K562 (cell line): ENCODE measurements at regions not wholly inside any gene's neighbourhood (a gene's known extent, or its start where the extent isn't known, plus 50 kb on each side); places are given as distances from the start of the nearest gene placed in this dataset.

Experiments
- ATAC-seq: fragments of 200-7000 bp; cut with Tn5 transposase; 3 replicates; pipeline ENCODE4 v1.9.1; 2020; ENCODE audit warnings: moderate library complexity
- BruUV-seq: library from RNA; stranded (reverse); fragments of 400-500 nt; replicated peaks from 2 replicates; lab custom pipeline; 2021; lab: Mats Ljungman, UMichigan
- CTCF ChIA-PET: fragments of 300-600 bp; formaldehyde crosslinking; extraction: SDS; loops from one replicate; lab custom pipeline; 2021; ENCODE audit warnings: low intra/inter-chr PET ratio; lab: Yijun Ruan, JAX
- POLR2A ChIA-PET: fragments of 300-600, 350-650 bp; sonication (Branson Sonifier 250); formaldehyde crosslinking; extraction: SDS; loops from one replicate; lab custom pipeline; 2021; ENCODE audit warnings: antibody characterized with exemption, inconsistent platforms; lab: Yijun Ruan, JAX
- DNase-seq, 4 experiments: peaks; one replicate each; pipeline versions ENCODE4 v3.0.0 to v3.0.0-alpha.2; 2011 to 2018; ENCODE audit warnings: low spot score in 3 of 4, mixed read lengths in 3 of 4; ENCODE audit errors: extremely low read depth in 1 of 4
- FAIRE-seq: peaks from 2 replicates; lab custom pipeline; 2011; peaks lifted over from hg19 to GRCh38; lab: Jason Lieb, UNC
- H2AFZ ChIP-seq: 2 replicates; pipeline ENCODE4 v1.6.0; 2011; ENCODE audit warnings: low read depth, low read length, control low read depth, inconsistent platforms
- H3K27ac ChIP-seq: fragments of 200-600 bp; 3 replicates; pipeline ENCODE4 v1.8.0; 2011; ENCODE audit warnings: low read depth, mild to moderate bottlenecking, control low read depth, inconsistent platforms, low read length, moderate library complexity, mixed read lengths; ENCODE audit errors: extremely low read depth
- H3K27me3 ChIP-seq, 2 experiments: fragments of 300-600 bp in 1 of 2; 2 replicates in 1 of 2; 3 replicates in 1 of 2; pipeline versions ENCODE4 v1.6.0 to v1.8.0; 2011; ENCODE audit warnings: inconsistent platforms in 2 of 2, low read length in 2 of 2, mild to moderate bottlenecking in 1 of 2, mixed read lengths in 1 of 2, moderate library complexity in 1 of 2; ENCODE audit not compliant: control insufficient read depth in 2 of 2, insufficient read depth in 2 of 2
- H3K36me3 ChIP-seq: fragments of 300-600 bp; 3 replicates; pipeline ENCODE4 v1.8.0; 2011; ENCODE audit warnings: mild to moderate bottlenecking, low read length, inconsistent platforms; ENCODE audit not compliant: control insufficient read depth, insufficient read depth
- H3K4me1 ChIP-seq, 2 experiments: fragments of 200-600 bp in 1 of 2; replicated peaks in 1 of 2; 2 replicates in 1 of 2; 3 replicates in 1 of 2; pipeline versions ENCODE4 v1.5.1 to v1.8.0; 2011; ENCODE audit warnings: inconsistent platforms in 2 of 2, low read length in 2 of 2, mild to moderate bottlenecking in 1 of 2, mixed read lengths in 1 of 2, moderate library complexity in 1 of 2; ENCODE audit not compliant: control insufficient read depth in 2 of 2, insufficient read depth in 2 of 2
- H3K4me2 ChIP-seq: 2 replicates; pipeline ENCODE4 v1.6.1; 2011; ENCODE audit warnings: low read length, control low read depth, inconsistent platforms, mixed read lengths; ENCODE audit not compliant: insufficient read depth
- H3K4me3 ChIP-seq: fragments of 200-600 bp; sonication (generic), shearing (Covaris generic); 2 replicates; pipeline ENCODE4 v1.5.1; 2016; ENCODE audit warnings: control low read depth, inconsistent platforms
- H3K79me2 ChIP-seq: fragments of 200-600 bp; 3 replicates; pipeline ENCODE4 v1.8.0; 2011; ENCODE audit warnings: low read length, inconsistent platforms; ENCODE audit not compliant: control insufficient read depth, insufficient read depth
- H3K9ac ChIP-seq, 2 experiments: 2 replicates each; pipeline versions ENCODE4 v1.6.0 to v1.6.1; 2011; ENCODE audit warnings: low read depth in 2 of 2, low read length in 2 of 2, control low read depth in 1 of 2, inconsistent platforms in 1 of 2, mild to moderate bottlenecking in 1 of 2, mixed read lengths in 1 of 2; ENCODE audit not compliant: insufficient read depth in 1 of 2
- H3K9me1 ChIP-seq: one replicate; pipeline ENCODE4 v1.6.0; 2011; ENCODE audit warnings: inconsistent platforms, mild to moderate bottlenecking, low read length, moderate library complexity; ENCODE audit not compliant: control insufficient read depth, insufficient read depth
- H3K9me3 ChIP-seq: replicated peaks from 2 replicates; pipeline ENCODE4 v1.5.1; 2011; ENCODE audit warnings: low read depth, low read length, inconsistent platforms; ENCODE audit not compliant: control insufficient read depth, insufficient read depth
- H4K20me1 ChIP-seq: replicated peaks from 2 replicates; pipeline ENCODE4 v1.6.1; 2011; ENCODE audit warnings: low read length, inconsistent platforms, mixed read lengths; ENCODE audit not compliant: control insufficient read depth, insufficient read depth
- ARID4B ChIP-seq: sonication (generic); formaldehyde crosslinking; IDR thresholded peaks from 2 replicates; pipeline ENCODE4 v1.8.0; 2022; ENCODE audit warnings: mild to moderate bottlenecking, missing genetic modification reagents
- BRD4 ChIP-seq: fragments of 200-600 bp; sonication (generic); IDR thresholded peaks from 2 replicates; pipeline ENCODE4 v1.6.1; 2017; ENCODE audit warnings: inconsistent platforms
- E2F8 ChIP-seq: fragments of 450-650 bp; IDR thresholded peaks from 2 replicates; pipeline ENCODE4 v1.7.1; 2018; ENCODE audit warnings: mild to moderate bottlenecking, low read depth; ENCODE audit not compliant: partially characterized antibody
- FOXO4 ChIP-seq: fragments of 450-650 bp; formaldehyde crosslinking; IDR thresholded peaks from 2 replicates; pipeline ENCODE4 v1.4.0; 2020; ENCODE audit warnings: mild to moderate bottlenecking, moderate library complexity
- MAX ChIP-seq: sonication (generic); formaldehyde crosslinking; IDR thresholded peaks from 2 replicates; pipeline ENCODE4 v1.9.0; 2022; ENCODE audit warnings: mild to moderate bottlenecking, missing genetic modification reagents
- SRSF3 ChIP-seq: fragments of 200-400 bp; formaldehyde crosslinking; IDR thresholded peaks from 2 replicates; pipeline ENCODE4 v1.6.1; 2016; ENCODE audit warnings: mild to moderate bottlenecking, low read length, moderate library complexity; ENCODE audit not compliant: insufficient read depth
- THRAP3 ChIP-seq: fragments of 450-650 bp; IDR thresholded peaks from 2 replicates; pipeline ENCODE4 v1.6.1; 2016; ENCODE audit warnings: mild to moderate bottlenecking, inconsistent platforms, borderline replicate concordance
- TSC22D4 ChIP-seq: fragments of 450-650 bp; IDR thresholded peaks from 2 replicates; pipeline ENCODE4 v1.6.1; 2016; ENCODE audit warnings: missing genetic modification characterization, missing biosample characterization, control low read depth
- ZNF277 ChIP-seq: fragments of 250-450 bp; sonication (Bioruptor Pico); IDR thresholded peaks from 2 replicates; pipeline ENCODE4 v1.8.0; 2022; ENCODE audit warnings: inconsistent platforms, mild to moderate bottlenecking, moderate library complexity, borderline replicate concordance
- WGBS: fragments of 100-300 bp; shearing (Covaris generic); methylation state at CpG from one replicate; pipeline ENCODE4 v1.1.6; 2016; ENCODE audit warnings: low coverage, mixed read lengths; ENCODE audit not compliant: insufficient coverage; ENCODE audit errors: missing lambda C conversion rate; 5-methylcytosine and 5-hydroxymethylcytosine counted together
- in situ Hi-C: fragments of 300-500 bp; cut with MboI; formaldehyde crosslinking; loops from 4 replicates; pipeline ENCODE4 v1.15.0; 2018; ENCODE audit warnings: inconsistent platforms, mixed read lengths
- intact Hi-C: fragments of 100-400 bp; cut with micrococcal nuclease; formaldehyde crosslinking; loops from 2 replicates; pipeline ENCODE4 v1.14.2; 2022

- TF ChIP-seq MAX (CRISPR knock-in tag): no peak
These were observed 266.8 kb upstream of the ACVR2A start (continued) for GRCh38 chr2:147577998-147578380.

GRCh38 chr2:147577323-147577997 is 267.4 kb upstream of the ACVR2A start:
- WGBS: 0% methylated on average over 7 of the region's 8 CpGs
- H3K27ac ChIP-seq: no peak overlapping the region
- ATAC-seq: no peak
- H3K9me3 ChIP-seq: no peaks in the 10 kb centered on the region
- no peaks in the 10 kb centered on the region for H3K4me1 ChIP-seq
- H3K9me1 ChIP-seq: no peaks in the 10 kb centered on the region
- intact Hi-C loops: no loop called here
- no peak overlapping the region for H3K9ac ChIP-seq
- no peak for DNase-seq
- in situ Hi-C loops: no loop called here
- POLR2A ChIA-PET: no interaction called here
- H3K4me2 ChIP-seq: no peak overlapping the region
- CTCF ChIA-PET: no interaction called here
- H3K4me3 ChIP-seq: no peak overlapping the region
- H2AFZ ChIP-seq: no peak overlapping the region
- FAIRE-seq: no peak
- no peaks in the 10 kb centered on the region for H4K20me1 ChIP-seq
- no peaks in the 10 kb centered on the region for H3K27me3 ChIP-seq
- H3K36me3 ChIP-seq: no peaks in the 10 kb centered on the region
- H3K79me2 ChIP-seq: no peaks in the 10 kb centered on the region
- no TSS peak for BruUV-seq
- TF ChIP-seq ZNF277 (CRISPR knock-in tag): no peak
- TF ChIP-seq THRAP3: no peak
- TF ChIP-seq FOXO4 (CRISPR knock-in tag): no peak
- TF ChIP-seq E2F8: no peak
- no peak for TF ChIP-seq SRSF3
- TF ChIP-seq TSC22D4 (tag): no peak
- TF ChIP-seq ARID4B (CRISPR knock-in tag): no peak
- no peak for TF ChIP-seq BRD4
